WTC11 (cell line): ENCODE measurements at regions not wholly inside any gene's neighbourhood (a gene's known extent, or its start where the extent isn't known, plus 50 kb on each side); places are given as distances from the start of the nearest gene placed in this dataset.

ENCODE experiments used
- ATAC-seq: fragments of 200-7000 bp; cut with Tn5 transposase; 2 replicates; pipeline ENCODE4 v1.10.0; 2021; ENCODE audit warnings: mild to moderate bottlenecking, moderate library complexity
- CTCF ChIA-PET: fragments of 300-600 bp; sonication (Branson Sonifier 250); formaldehyde crosslinking; loops from one replicate; lab custom pipeline; 2021; ENCODE audit warnings: antibody characterized with exemption; lab: Charles Lee
- POLR2A ChIA-PET: fragments of 350-600 bp; sonication (Branson Sonifier 250); formaldehyde crosslinking; loops from one replicate; lab custom pipeline; 2021; ENCODE audit warnings: antibody characterized with exemption; lab: Charles Lee
- DNase-seq: peaks from one replicate; pipeline ENCODE4 v3.0.0; 2021; ENCODE audit warnings: low spot score
- H3K27ac Mint-ChIP-seq: 2 replicates; pipeline ENCODE4 v1.8.0; 2021; ENCODE audit warnings: mixed read lengths
- H3K27me3 Mint-ChIP-seq: 2 replicates; pipeline ENCODE4 v1.8.0; 2021; ENCODE audit warnings: low read depth, mild to moderate bottlenecking, moderate library complexity, mixed read lengths
- H3K36me3 Mint-ChIP-seq: 2 replicates; pipeline ENCODE4 v1.8.0; 2021; ENCODE audit warnings: mixed read lengths
- H3K4me1 Mint-ChIP-seq: 2 replicates; pipeline ENCODE4 v1.8.0; 2022; ENCODE audit warnings: mixed read lengths
- H3K4me3 Mint-ChIP-seq: 2 replicates; pipeline ENCODE4 v1.8.0; 2021; ENCODE audit warnings: mild to moderate bottlenecking, moderate library complexity, mixed read lengths
- H3K9me3 Mint-ChIP-seq: 2 replicates; pipeline ENCODE4 v1.8.0; 2021; ENCODE audit warnings: mixed read lengths
- FOXJ3 ChIP-seq: sonication (generic); formaldehyde crosslinking; IDR thresholded peaks from 2 replicates; pipeline ENCODE4 v1.9.0; 2021; ENCODE audit warnings: missing genetic modification reagents, mild to moderate bottlenecking, borderline replicate concordance
- GABPB1 ChIP-seq: sonication (generic); formaldehyde crosslinking; IDR thresholded peaks from 2 replicates; pipeline ENCODE4 v1.8.1; 2023; ENCODE audit warnings: mild to moderate bottlenecking, missing genetic modification reagents
- GRHL2 ChIP-seq: fragments of 250-450 bp; sonication (Bioruptor Pico); IDR thresholded peaks from 2 replicates; pipeline ENCODE4 v1.8.0; 2022; ENCODE audit warnings: mild to moderate bottlenecking, moderate library complexity; ENCODE audit not compliant: insufficient replicate concordance, severe bottlenecking
- GTF2I ChIP-seq: fragments of 250-450 bp; sonication (Bioruptor Pico); conservative IDR thresholded peaks from 2 replicates; pipeline ENCODE4 v1.4.0; 2021; ENCODE audit warnings: mild to moderate bottlenecking
- JAZF1 ChIP-seq: fragments of 250-450 bp; sonication (Bioruptor Pico); IDR thresholded peaks from 2 replicates; pipeline ENCODE4 v1.9.0; 2021; ENCODE audit warnings: moderate library complexity, mild to moderate bottlenecking, inconsistent platforms
- SP1 ChIP-seq: sonication (generic); formaldehyde crosslinking; conservative IDR thresholded peaks from 2 replicates; pipeline ENCODE4 v1.8.1; 2022; ENCODE audit warnings: missing genetic modification reagents
- TCF7 ChIP-seq: sonication (generic); formaldehyde crosslinking; IDR thresholded peaks from 2 replicates; pipeline ENCODE4 v1.8.0; 2022; ENCODE audit warnings: mild to moderate bottlenecking, low read depth, missing genetic modification reagents, moderate library complexity
- ZNF423 ChIP-seq: fragments of 250-450 bp; sonication (Bioruptor Pico); IDR thresholded peaks from 2 replicates; pipeline ENCODE4 v2.1.2; 2022; ENCODE audit warnings: mild to moderate bottlenecking, moderate library complexity
- ZNF671 ChIP-seq: fragments of 250-450 bp; sonication (Bioruptor Pico); IDR thresholded peaks from 2 replicates; pipeline ENCODE4 v1.8.0; 2021; ENCODE audit warnings: mild to moderate bottlenecking
- TF ChIP-seq, protein P1 (sequence below): sonication (generic); formaldehyde crosslinking; IDR thresholded peaks from 2 replicates; pipeline ENCODE4 v1.8.1; 2023; ENCODE audit warnings: mild to moderate bottlenecking, missing genetic modification reagents
- TF ChIP-seq, protein P2 (sequence below): sonication (generic); formaldehyde crosslinking; IDR thresholded peaks from 2 replicates; pipeline ENCODE4 v1.8.1; 2023; ENCODE audit warnings: mild to moderate bottlenecking, missing genetic modification reagents
- TF ChIP-seq, protein P3 (sequence below): fragments of 250-450 bp; sonication (Bioruptor Pico); IDR thresholded peaks from 2 replicates; pipeline ENCODE4 v1.8.0; 2021; ENCODE audit warnings: mild to moderate bottlenecking
- TF ChIP-seq, protein P4 (sequence below): sonication (generic); formaldehyde crosslinking; IDR thresholded peaks from 2 replicates; pipeline ENCODE4 v1.8.1; 2022; ENCODE audit warnings: missing genetic modification reagents, borderline replicate concordance
- TF ChIP-seq, protein P5 (sequence below): sonication (generic); formaldehyde crosslinking; IDR thresholded peaks from 2 replicates; pipeline ENCODE4 v1.8.1; 2023; ENCODE audit warnings: mild to moderate bottlenecking, moderate library complexity, missing genetic modification reagents
- TF ChIP-seq, protein P6 (sequence below): sonication (generic); formaldehyde crosslinking; IDR thresholded peaks from 2 replicates; pipeline ENCODE4 v1.8.0; 2023; ENCODE audit warnings: mild to moderate bottlenecking, missing genetic modification reagents
- TF ChIP-seq, protein P7 (sequence below): sonication (generic); formaldehyde crosslinking; IDR thresholded peaks from 2 replicates; pipeline ENCODE4 v1.8.0; 2023; ENCODE audit warnings: missing genetic modification reagents, mild to moderate bottlenecking, borderline replicate concordance
- TF ChIP-seq, protein P8 (sequence below): sonication (generic); formaldehyde crosslinking; IDR thresholded peaks from 2 replicates; pipeline ENCODE4 v1.8.1; 2023; ENCODE audit warnings: mild to moderate bottlenecking, missing genetic modification reagents, moderate library complexity

DNA sequence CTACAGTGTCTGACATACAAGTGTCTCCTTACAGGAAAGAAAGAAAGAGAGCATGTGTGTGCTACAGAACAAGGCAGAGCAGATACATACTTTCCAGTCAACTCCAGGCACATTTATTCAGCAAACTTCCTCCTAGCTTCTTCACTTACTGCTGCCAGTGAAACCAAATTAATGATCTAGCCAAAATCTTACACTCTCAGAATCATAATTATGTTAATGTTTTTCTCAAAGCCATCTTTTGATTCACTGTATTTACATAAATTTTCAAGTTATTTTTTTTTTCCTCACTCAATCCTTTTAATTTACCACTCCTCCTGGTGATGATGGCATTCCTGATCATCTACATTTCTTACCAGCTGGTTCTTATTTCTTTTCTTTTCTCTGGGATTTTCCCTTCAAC, 326.7 kb downstream of the IGSF11 start (continued):
- TF ChIP-seq GTF2I = no peak

DNA sequence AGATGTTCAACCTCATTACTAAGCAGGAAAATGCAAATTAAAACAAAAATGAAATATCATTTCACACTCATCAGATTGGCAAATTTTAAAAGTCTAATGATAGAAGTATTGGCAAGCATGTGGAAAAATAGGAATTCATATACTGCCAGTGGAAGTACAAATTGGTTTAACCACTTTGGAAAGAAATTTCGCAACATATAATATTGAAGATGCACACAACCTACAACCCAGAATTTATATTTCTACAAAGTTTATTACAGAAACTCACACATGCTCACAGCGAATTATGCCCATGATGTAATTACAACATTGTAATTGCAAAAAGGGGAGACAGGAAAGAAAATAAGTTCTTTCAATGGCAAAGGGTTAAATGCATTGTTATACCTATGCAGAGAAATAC, 324.1 kb downstream of the IGSF11 start:
- ATAC-seq = no peak
- Mint-ChIP-seq H3K27ac (no peak overlapping the region), H3K4me3 (no peak overlapping the region)
- TF ChIP-seq, protein P1, sequence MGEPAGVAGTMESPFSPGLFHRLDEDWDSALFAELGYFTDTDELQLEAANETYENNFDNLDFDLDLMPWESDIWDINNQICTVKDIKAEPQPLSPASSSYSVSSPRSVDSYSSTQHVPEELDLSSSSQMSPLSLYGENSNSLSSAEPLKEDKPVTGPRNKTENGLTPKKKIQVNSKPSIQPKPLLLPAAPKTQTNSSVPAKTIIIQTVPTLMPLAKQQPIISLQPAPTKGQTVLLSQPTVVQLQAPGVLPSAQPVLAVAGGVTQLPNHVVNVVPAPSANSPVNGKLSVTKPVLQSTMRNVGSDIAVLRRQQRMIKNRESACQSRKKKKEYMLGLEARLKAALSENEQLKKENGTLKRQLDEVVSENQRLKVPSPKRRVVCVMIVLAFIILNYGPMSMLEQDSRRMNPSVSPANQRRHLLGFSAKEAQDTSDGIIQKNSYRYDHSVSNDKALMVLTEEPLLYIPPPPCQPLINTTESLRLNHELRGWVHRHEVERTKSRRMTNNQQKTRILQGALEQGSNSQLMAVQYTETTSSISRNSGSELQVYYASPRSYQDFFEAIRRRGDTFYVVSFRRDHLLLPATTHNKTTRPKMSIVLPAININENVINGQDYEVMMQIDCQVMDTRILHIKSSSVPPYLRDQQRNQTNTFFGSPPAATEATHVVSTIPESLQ = no peak
- TF ChIP-seq, protein P2, sequence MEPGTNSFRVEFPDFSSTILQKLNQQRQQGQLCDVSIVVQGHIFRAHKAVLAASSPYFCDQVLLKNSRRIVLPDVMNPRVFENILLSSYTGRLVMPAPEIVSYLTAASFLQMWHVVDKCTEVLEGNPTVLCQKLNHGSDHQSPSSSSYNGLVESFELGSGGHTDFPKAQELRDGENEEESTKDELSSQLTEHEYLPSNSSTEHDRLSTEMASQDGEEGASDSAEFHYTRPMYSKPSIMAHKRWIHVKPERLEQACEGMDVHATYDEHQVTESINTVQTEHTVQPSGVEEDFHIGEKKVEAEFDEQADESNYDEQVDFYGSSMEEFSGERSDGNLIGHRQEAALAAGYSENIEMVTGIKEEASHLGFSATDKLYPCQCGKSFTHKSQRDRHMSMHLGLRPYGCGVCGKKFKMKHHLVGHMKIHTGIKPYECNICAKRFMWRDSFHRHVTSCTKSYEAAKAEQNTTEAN (CRISPR knock-in tag) = no peak
- TF ChIP-seq, protein P3, sequence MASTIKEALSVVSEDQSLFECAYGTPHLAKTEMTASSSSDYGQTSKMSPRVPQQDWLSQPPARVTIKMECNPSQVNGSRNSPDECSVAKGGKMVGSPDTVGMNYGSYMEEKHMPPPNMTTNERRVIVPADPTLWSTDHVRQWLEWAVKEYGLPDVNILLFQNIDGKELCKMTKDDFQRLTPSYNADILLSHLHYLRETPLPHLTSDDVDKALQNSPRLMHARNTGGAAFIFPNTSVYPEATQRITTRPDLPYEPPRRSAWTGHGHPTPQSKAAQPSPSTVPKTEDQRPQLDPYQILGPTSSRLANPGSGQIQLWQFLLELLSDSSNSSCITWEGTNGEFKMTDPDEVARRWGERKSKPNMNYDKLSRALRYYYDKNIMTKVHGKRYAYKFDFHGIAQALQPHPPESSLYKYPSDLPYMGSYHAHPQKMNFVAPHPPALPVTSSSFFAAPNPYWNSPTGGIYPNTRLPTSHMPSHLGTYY (CRISPR knock-in tag) = no peak
- TF ChIP-seq TCF7 (CRISPR knock-in tag) = no peak
- TF ChIP-seq, protein P4, sequence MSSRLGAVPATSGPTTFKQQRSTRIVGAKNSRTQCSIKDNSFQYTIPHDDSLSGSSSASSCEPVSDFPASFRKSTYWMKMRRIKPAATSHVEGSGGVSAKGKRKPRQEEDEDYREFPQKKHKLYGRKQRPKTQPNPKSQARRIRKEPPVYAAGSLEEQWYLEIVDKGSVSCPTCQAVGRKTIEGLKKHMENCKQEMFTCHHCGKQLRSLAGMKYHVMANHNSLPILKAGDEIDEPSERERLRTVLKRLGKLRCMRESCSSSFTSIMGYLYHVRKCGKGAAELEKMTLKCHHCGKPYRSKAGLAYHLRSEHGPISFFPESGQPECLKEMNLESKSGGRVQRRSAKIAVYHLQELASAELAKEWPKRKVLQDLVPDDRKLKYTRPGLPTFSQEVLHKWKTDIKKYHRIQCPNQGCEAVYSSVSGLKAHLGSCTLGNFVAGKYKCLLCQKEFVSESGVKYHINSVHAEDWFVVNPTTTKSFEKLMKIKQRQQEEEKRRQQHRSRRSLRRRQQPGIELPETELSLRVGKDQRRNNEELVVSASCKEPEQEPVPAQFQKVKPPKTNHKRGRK = no peak
- TF ChIP-seq, protein P5, sequence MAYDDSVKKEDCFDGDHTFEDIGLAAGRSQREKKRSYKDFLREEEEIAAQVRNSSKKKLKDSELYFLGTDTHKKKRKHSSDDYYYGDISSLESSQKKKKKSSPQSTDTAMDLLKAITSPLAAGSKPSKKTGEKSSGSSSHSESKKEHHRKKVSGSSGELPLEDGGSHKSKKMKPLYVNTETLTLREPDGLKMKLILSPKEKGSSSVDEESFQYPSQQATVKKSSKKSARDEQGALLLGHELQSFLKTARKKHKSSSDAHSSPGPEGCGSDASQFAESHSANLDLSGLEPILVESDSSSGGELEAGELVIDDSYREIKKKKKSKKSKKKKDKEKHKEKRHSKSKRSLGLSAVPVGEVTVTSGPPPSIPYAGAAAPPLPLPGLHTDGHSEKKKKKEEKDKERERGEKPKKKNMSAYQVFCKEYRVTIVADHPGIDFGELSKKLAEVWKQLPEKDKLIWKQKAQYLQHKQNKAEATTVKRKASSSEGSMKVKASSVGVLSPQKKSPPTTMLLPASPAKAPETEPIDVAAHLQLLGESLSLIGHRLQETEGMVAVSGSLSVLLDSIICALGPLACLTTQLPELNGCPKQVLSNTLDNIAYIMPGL (CRISPR knock-in tag) = no peak
- no peak for TF ChIP-seq GABPB1
- TF ChIP-seq FOXJ3 = no peak
- TF ChIP-seq JAZF1 (CRISPR knock-in tag) = no peak
- TF ChIP-seq SP1 (CRISPR knock-in tag) = no peak
- TF ChIP-seq, all 79 proteins: peak for 0
- H3K4me1 Mint-ChIP-seq = no peaks in the 10 kb centered on the region
- no peaks in the 10 kb centered on the region for H3K36me3 Mint-ChIP-seq
- H3K27me3 Mint-ChIP-seq = no peaks in the 10 kb centered on the region
- H3K9me3 Mint-ChIP-seq = no peaks in the 10 kb centered on the region
- DNase-seq = no peak
- ChIA-PET POLR2A (no interaction called here), CTCF (no interaction called here)

DNA sequence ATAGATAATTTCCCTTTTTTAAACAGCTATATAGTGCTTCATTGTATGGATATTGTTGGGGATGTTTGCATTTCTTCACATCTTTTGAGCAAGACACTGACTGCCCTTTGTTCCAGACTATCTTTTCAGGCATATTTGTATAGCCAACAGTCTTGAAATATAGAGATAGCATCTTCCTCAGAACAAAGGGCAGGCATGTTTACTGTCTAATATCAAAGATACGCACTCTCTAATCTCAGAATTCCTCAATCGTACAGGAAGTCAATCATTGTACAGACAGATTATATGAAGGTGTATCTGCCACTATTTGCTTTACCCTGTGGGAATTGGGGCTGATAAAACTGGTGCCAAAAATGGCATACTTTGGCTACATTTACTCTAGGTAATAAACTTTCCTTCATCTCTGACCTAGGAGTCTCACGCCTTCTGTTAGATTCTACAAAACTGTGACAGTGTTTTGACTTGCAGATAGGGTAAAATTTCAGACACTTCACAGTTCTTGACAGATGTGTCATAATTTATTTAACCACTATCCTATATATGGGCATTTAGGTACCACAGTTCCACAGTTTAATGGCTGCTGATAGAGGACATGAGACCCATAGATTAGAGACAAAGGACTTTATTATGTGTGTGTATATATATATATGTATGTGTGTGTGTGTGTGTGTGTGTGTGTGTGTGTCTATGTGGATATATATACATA, 321.0 kb downstream of the IGSF11 start:
- H3K27me3 Mint-ChIP-seq = no peaks in the 10 kb centered on the region
- CTCF ChIA-PET = no interaction called here
- TF ChIP-seq, protein P6, sequence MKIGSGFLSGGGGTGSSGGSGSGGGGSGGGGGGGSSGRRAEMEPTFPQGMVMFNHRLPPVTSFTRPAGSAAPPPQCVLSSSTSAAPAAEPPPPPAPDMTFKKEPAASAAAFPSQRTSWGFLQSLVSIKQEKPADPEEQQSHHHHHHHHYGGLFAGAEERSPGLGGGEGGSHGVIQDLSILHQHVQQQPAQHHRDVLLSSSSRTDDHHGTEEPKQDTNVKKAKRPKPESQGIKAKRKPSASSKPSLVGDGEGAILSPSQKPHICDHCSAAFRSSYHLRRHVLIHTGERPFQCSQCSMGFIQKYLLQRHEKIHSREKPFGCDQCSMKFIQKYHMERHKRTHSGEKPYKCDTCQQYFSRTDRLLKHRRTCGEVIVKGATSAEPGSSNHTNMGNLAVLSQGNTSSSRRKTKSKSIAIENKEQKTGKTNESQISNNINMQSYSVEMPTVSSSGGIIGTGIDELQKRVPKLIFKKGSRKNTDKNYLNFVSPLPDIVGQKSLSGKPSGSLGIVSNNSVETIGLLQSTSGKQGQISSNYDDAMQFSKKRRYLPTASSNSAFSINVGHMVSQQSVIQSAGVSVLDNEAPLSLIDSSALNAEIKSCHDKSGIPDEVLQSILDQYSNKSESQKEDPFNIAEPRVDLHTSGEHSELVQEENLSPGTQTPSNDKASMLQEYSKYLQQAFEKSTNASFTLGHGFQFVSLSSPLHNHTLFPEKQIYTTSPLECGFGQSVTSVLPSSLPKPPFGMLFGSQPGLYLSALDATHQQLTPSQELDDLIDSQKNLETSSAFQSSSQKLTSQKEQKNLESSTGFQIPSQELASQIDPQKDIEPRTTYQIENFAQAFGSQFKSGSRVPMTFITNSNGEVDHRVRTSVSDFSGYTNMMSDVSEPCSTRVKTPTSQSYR (CRISPR knock-in tag) = no peak
- TF ChIP-seq ZNF671 (no peak), GTF2I (no peak), GRHL2 (CRISPR knock-in tag) (no peak), ZNF423 (no peak)
- TF ChIP-seq, protein P7, sequence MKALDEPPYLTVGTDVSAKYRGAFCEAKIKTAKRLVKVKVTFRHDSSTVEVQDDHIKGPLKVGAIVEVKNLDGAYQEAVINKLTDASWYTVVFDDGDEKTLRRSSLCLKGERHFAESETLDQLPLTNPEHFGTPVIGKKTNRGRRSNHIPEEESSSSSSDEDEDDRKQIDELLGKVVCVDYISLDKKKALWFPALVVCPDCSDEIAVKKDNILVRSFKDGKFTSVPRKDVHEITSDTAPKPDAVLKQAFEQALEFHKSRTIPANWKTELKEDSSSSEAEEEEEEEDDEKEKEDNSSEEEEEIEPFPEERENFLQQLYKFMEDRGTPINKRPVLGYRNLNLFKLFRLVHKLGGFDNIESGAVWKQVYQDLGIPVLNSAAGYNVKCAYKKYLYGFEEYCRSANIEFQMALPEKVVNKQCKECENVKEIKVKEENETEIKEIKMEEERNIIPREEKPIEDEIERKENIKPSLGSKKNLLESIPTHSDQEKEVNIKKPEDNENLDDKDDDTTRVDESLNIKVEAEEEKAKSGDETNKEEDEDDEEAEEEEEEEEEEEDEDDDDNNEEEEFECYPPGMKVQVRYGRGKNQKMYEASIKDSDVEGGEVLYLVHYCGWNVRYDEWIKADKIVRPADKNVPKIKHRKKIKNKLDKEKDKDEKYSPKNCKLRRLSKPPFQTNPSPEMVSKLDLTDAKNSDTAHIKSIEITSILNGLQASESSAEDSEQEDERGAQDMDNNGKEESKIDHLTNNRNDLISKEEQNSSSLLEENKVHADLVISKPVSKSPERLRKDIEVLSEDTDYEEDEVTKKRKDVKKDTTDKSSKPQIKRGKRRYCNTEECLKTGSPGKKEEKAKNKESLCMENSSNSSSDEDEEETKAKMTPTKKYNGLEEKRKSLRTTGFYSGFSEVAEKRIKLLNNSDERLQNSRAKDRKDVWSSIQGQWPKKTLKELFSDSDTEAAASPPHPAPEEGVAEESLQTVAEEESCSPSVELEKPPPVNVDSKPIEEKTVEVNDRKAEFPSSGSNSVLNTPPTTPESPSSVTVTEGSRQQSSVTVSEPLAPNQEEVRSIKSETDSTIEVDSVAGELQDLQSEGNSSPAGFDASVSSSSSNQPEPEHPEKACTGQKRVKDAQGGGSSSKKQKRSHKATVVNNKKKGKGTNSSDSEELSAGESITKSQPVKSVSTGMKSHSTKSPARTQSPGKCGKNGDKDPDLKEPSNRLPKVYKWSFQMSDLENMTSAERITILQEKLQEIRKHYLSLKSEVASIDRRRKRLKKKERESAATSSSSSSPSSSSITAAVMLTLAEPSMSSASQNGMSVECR = no peak
- TF ChIP-seq, protein P8, sequence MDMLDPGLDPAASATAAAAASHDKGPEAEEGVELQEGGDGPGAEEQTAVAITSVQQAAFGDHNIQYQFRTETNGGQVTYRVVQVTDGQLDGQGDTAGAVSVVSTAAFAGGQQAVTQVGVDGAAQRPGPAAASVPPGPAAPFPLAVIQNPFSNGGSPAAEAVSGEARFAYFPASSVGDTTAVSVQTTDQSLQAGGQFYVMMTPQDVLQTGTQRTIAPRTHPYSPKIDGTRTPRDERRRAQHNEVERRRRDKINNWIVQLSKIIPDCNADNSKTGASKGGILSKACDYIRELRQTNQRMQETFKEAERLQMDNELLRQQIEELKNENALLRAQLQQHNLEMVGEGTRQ (CRISPR knock-in tag) = no peak

More for the DNA sequence above, 321.0 kb downstream of the IGSF11 start:
- Mint-ChIP-seq H3K27ac (no peak overlapping the region), H3K9me3 (no peaks in the 10 kb centered on the region; the same call in 1 of the 2 replicates), H3K4me1 (no peaks in the 10 kb centered on the region), H3K4me3 (no peak overlapping the region), H3K36me3 (no peaks in the 10 kb centered on the region)
- POLR2A ChIA-PET = no interaction called here
- ATAC-seq (no peak), DNase-seq (no peak)
